Uterus (tissue), 3 donors: ENCODE measurements at regions not wholly inside any gene's neighbourhood (a gene's known extent, or its start where the extent isn't known, plus 50 kb on each side); places are given as distances from the start of the nearest gene placed in this dataset.

Source experiments
- DNase-seq, 2 donors: peaks; one replicate each; pipeline ENCODE4 v3.0.0-alpha.2; 2019 to 2020
- H3K27ac ChIP-seq, 2 donors: fragments of 200-600 bp; sonication (generic); 1 replicate in 1 of 2; 2 replicates in 1 of 2; pipeline ENCODE4 v1.5.1; 2016 to 2018
- H3K27me3 ChIP-seq, 2 donors: fragments of 200-600 bp; sonication (generic); one replicate each; pipeline ENCODE4 v1.5.1; 2018 to 2019; ENCODE audit warnings: control low read depth in 1 of 2
- H3K36me3 ChIP-seq, 2 donors: fragments of 200-600 bp; sonication (generic); one replicate each; pipeline ENCODE4 v1.5.1; 2019; ENCODE audit warnings: control low read depth in 1 of 2
- H3K4me1 ChIP-seq, 2 donors: fragments of 200-600 bp; sonication (generic); one replicate each; pipeline ENCODE4 v1.5.1; 2018 to 2019; ENCODE audit warnings: control low read depth in 1 of 2
- H3K4me3 ChIP-seq, 2 donors: fragments of 200-600 bp; sonication (generic); 1 replicate in 1 of 2; 2 replicates in 1 of 2; pipeline ENCODE4 v1.5.1; 2018 to 2019; ENCODE audit warnings: mild to moderate bottlenecking in 1 of 2
- H3K9me3 ChIP-seq, 2 donors: fragments of 200-600 bp; sonication (generic); one replicate each; pipeline ENCODE4 v1.5.1; 2019; ENCODE audit warnings: control low read depth in 1 of 2
- POLR2A ChIP-seq, 2 donors: fragments of 450-650 bp; IDR thresholded peaks; one replicate each; pipeline ENCODE4 v1.6.1; 2016; ENCODE audit warnings: antibody characterized with exemption in 2 of 2, mild to moderate bottlenecking in 1 of 2, moderate library complexity in 1 of 2
- intact Hi-C: fragments of 100-400 bp; cut with DNase I; formaldehyde crosslinking; loops from one replicate; pipeline ENCODE4 v1.15.1; 2023; ENCODE audit warnings: low total_unique reads
- TF ChIP-seq, protein P1 (sequence below), 4 experiments: fragments of 200-600 bp in 2 of 4; fragments of 450-650 bp in 2 of 4; sonication (generic) in 2 of 4; IDR thresholded peaks; one replicate each; pipeline ENCODE4 v1.5.1; 2016 to 2019; ENCODE audit warnings: antibody characterized with exemption in 4 of 4, mild to moderate bottlenecking in 2 of 4, moderate library complexity in 1 of 4
- donor health status: DM: yes; HTN: yes; CAD: no.

DNA sequence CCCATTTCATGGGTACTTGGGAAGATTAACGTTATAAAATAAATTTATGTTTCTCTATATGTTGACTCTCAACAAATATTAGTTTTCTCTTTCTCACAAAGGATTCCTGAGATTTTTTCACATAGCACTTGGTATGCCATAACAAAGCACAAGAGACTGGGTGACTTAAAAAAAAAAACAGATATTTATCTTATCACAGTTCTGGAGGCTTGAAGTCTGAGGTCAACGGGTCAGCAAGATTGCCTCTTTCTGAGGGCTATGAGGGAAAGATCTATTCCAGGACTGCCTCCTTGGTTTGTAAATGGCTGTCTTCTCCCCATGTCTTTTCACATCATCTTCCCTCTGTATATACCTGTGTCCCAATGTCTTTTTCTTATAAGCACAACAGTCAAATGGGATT is 153.5 kb upstream of the DIO2 start:
- TF ChIP-seq, protein P1, sequence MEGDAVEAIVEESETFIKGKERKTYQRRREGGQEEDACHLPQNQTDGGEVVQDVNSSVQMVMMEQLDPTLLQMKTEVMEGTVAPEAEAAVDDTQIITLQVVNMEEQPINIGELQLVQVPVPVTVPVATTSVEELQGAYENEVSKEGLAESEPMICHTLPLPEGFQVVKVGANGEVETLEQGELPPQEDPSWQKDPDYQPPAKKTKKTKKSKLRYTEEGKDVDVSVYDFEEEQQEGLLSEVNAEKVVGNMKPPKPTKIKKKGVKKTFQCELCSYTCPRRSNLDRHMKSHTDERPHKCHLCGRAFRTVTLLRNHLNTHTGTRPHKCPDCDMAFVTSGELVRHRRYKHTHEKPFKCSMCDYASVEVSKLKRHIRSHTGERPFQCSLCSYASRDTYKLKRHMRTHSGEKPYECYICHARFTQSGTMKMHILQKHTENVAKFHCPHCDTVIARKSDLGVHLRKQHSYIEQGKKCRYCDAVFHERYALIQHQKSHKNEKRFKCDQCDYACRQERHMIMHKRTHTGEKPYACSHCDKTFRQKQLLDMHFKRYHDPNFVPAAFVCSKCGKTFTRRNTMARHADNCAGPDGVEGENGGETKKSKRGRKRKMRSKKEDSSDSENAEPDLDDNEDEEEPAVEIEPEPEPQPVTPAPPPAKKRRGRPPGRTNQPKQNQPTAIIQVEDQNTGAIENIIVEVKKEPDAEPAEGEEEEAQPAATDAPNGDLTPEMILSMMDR (IDR thresholded peaks at IDR 0.05): no peak
- TF ChIP-seq POLR2A (IDR thresholded peaks at IDR 0.05): no peak
- Histone ChIP-seq H3K4me1 (no peaks in the 10 kb centered on the region), H3K27me3 (no peaks in the 10 kb centered on the region), H3K27ac (no peak overlapping the region), H3K4me3 (no peak overlapping the region), H3K36me3 (no peaks in the 10 kb centered on the region), H3K9me3 (no peaks in the 10 kb centered on the region)
- DNase-seq: no peak
- intact Hi-C loops: no loop called here

DNA sequence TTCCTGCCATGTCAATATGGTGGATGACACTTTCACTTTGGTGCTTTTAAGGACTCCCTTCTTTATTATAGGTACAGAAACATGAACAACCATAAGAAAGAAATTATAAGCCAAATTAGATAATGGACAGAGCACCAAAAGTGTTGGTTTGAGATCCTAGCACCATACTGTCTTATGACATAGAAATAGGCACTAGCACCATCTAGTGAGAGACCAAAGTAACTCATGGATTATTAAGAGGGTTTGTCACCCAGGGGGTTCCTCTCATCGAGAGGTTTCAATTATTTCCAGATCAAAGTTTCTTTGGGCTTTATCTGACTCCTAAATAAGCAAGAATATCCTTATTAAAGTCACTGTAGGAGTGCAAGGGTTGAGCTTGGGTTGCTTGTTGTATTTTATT is 153.0 kb upstream of the DIO2 start:
- TF ChIP-seq POLR2A (IDR thresholded peaks at IDR 0.05): no peak
- TF ChIP-seq, protein P1 (IDR thresholded peaks at IDR 0.05): no peak
- Histone ChIP-seq H3K27me3 (no peaks in the 10 kb centered on the region), H3K9me3 (no peaks in the 10 kb centered on the region), H3K36me3 (no peaks in the 10 kb centered on the region), H3K4me3 (no peak overlapping the region), H3K4me1 (no peaks in the 10 kb centered on the region), H3K27ac (no peak overlapping the region)
- intact Hi-C loops: no loop called here
- DNase-seq: no peak

DNA sequence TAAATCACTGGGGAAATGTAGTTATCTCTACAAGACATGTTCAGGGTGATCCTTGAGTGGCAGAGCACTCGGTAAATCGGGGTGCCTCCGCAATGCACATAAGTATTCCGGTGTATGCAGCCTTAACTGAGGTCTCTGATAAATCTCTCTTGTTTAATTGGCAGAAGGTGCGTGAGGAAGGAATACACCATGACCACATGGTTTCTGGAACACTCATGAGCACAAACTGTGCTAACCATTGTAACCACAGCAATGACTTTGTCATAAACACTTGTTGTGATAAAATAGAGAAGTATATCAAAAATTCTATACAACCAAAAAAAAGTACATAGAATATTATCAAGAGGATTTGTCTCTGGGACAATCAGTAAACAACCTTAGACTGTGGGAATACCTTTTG is 146.8 kb upstream of the DIO2 start:
- TF ChIP-seq, protein P1 (IDR thresholded peaks at IDR 0.05): no peak
- no peak for TF ChIP-seq POLR2A (IDR thresholded peaks at IDR 0.05)
- Histone ChIP-seq H3K4me3 (no peak overlapping the region), H3K36me3 (no peaks in the 10 kb centered on the region), H3K27ac (no peak overlapping the region), H3K27me3 (no peaks in the 10 kb centered on the region), H3K9me3 (no peaks in the 10 kb centered on the region), H3K4me1 (no peaks in the 10 kb centered on the region)
- no peak for DNase-seq
- intact Hi-C loops: no loop called here

DNA sequence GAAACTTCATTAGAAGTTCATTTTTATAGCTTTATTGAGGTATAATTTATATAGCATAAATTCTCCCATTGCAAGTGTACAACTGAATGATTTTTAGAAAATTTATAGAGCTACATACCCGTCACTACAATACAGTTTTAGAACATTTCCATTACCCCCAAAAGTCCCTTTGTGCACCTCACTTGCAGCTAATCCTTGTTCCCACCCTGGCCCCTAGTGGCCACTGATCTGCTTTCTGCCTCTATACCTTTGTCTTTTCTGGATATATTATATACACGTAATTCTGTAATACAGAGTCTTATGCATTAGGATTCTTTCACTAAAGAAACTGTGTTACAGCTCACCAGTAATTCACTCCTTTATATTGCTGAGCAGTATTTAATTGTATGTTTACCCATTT is 145.1 kb upstream of the DIO2 start:
- H3K4me3 ChIP-seq: no peak overlapping the region
- no peaks in the 10 kb centered on the region for H3K36me3 ChIP-seq
- no peak for DNase-seq
- H3K4me1 ChIP-seq: no peaks in the 10 kb centered on the region
- H3K9me3 ChIP-seq: no peaks in the 10 kb centered on the region
- intact Hi-C loops: no loop called here
- H3K27me3 ChIP-seq: no peaks in the 10 kb centered on the region
- no peak overlapping the region for H3K27ac ChIP-seq
- no peak for TF ChIP-seq POLR2A (IDR thresholded peaks at IDR 0.05)
- TF ChIP-seq, protein P1 (IDR thresholded peaks at IDR 0.05): no peak

DNA sequence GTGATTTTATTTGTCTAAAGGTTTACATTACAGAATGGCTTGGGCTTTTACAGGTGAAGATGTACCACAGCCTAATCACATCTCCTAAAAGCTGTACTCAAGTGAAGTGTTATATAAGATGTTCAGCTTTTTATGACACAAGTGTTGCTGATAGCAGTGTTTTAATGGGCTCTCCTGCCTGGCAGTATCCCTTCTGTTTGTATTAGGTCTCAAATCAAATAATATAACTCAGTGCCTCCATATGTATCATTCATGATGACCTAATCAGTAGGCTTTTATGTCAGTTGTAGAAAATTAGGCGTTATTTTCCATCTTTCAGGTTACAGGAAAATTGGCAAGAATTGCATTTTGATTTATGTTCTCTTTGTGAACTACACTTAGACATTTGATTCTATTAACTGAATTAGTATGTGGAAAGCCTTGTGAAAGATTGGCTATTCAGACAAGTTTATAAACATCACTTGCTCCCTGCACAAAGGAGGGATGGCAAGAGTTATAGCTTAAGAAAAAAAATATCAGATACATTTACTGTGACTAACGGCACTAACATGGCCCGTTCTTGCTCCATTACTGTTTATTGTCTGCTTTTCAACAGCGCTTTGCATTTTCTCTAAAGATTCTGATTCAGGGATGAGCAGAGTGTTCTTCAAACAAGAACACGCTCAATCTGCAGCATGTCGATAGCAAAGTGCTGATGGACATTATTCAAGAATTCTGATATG is 143.7 kb upstream of the DIO2 start:
- Histone ChIP-seq H3K27ac (no peak overlapping the region), H3K36me3 (no peaks in the 10 kb centered on the region), H3K27me3 (no peaks in the 10 kb centered on the region), H3K4me3 (no peak overlapping the region), H3K4me1 (no peaks in the 10 kb centered on the region), H3K9me3 (no peaks in the 10 kb centered on the region)
- TF ChIP-seq, protein P1 (IDR thresholded peaks at IDR 0.05): no peak
- TF ChIP-seq POLR2A (IDR thresholded peaks at IDR 0.05): no peak
- intact Hi-C loops: no loop called here
- no peak for DNase-seq
